Right renal pelvis (tissue), 4 donors: ENCODE measurements at regions not wholly inside any gene's neighbourhood (a gene's known extent, or its start where the extent isn't known, plus 50 kb on each side); places are given as distances from the start of the nearest gene placed in this dataset.

ENCODE experiments used
- DNase-seq, 4 donors: peaks; one replicate each; pipeline ENCODE4 v3.0.0-alpha.2; 2013; ENCODE audit warnings: low read depth in 4 of 4, low spot score in 3 of 4, missing footprints in 1 of 4

DNA sequence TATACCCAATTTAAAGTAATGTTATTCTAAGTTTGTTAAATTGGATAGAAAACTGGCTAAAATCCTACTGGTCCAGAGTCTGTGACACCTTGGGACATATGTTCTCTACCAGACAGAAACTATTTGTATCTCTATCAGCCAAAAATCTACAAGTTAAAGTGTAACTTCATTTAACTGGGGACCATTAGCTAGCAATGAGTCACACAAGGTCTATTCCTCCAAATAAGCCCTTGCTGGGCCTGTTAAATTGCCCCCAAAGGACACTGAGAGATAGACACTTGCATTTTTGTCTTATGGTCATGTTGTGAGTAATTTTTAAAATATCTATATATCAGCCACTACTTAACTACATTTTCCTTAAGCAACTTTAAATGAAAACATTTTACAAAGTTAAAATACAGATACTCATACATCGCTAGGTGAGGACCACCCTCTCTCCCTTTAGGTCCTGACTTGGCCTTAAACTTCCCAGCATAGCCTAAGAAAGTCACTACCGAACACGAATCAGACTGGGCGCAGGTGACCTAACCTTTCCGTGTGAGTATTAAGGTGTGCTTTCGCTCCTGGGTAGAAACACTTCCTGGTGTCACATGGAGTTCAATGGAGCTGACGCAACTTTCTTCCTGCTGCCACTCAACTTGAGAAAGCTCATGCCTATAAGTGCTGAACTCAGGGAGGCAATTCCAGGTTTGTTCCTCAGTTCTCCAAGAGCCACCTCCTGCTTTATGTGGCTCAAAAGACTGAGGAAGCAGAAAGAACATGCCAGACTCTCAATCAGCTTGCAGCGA is 249.1 kb downstream of the DIRAS2 start:
- peak in 1 of 4 donors; percentile 12 for DNase-seq

DNA sequence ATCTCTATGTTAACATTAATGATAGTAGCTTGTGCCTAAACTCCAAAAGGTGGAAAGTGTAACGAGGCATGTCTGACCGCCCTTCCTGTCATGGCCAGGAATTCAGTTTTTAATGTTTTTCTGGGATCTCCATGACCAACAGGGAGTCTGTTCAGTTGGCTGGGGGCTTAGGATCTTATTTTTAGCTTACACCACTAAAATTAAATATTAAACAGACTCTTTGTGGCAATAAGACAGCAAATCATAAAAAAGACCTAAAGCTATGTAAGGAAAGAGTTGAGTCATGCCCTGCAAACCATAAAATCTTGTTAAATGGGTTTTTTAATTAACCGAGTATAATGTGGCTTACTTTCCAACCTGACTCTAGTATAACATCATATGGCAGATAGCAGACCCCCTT is 247.8 kb downstream of the DIRAS2 start:
- no peak for DNase-seq

DNA sequence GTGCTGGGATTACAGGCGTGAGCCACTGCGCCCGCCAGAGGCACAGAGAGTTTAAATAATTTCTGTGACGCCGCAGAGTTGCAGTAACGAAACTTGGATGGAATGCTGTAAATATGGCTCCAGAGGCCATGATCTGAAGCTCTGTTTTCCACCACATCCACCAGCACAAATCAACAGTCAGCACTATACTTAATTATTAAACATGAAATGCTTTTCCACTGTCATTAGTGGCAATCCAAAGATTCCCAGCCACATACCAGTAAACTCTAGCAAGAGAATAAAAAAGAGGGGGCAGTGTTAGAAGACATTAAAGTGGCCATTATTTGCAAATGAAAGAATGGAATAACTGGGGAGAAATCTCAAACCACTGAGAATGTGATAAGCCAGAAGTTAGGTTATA is 242.5 kb downstream of the DIRAS2 start:
- no peak for DNase-seq

DNA sequence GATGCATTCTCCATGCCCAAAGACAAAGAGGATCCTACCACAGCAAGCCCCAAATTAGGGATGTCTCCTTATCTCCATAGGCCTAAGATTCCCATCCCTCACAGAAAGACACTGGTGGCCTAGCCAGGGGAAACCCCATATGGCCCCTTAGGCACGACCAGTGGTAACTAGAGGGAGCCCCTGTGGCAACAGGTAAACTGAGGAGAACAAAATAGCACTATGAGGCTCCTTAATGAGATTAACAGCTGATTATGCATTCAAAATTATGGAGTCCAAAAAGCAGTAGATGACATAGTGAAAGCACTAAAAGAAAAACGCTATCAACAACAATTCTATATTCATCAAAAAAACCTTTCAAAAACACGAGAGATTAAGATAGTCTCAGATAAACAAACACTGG is 234.0 kb downstream of the DIRAS2 start:
- no peak for DNase-seq

DNA sequence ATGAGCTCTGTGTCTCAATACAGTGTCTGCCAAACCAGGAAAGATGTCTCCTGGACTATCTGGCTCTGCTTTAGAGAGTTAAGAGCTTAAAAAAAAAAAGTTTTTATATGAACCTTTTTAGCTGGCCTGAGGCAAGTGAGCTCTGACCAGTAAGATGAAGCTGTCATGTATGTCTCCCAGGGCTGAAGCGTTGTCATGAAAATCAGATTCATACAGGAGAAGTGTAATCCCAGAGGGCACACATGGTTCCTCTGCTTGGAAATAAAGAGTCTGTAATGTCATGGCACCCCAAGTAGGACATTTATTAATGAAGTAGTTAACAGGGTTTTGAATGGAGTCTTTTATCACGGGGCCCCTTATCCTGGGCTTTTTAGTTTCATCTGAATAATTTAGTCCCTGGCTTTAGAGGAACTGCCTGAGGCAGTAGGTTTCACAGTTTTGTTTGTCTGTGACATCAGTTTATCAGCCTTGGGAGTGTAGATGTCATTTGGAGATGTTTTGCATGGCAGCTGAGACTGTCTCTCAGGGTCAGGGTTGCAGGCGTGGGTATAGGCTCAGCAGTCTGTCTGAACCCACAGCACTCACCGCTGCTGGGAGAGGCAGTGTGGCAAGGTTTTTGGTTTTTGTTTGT is 223.3 kb downstream of the DIRAS2 start:
- DNase-seq: no peak

DNA sequence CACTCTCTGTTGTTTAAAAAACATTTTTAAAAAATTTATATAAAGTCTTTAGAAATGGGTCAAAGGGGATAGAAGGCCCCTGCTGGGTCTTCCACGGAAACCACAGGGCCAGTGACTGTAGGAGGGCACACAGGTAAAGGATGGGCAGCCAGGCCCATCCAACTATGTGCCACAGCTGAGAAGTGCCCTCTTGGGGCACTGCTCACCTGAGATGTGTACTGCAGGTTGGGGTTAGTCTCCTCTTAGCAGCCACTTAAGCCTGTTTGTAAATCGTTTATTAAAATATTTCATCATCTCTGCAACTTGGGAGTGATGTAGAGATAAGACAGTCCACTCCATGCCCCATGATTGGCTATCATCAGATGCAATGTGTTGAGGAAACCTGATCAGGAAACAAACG is 222.4 kb downstream of the DIRAS2 start:
- no peak for DNase-seq

DNA sequence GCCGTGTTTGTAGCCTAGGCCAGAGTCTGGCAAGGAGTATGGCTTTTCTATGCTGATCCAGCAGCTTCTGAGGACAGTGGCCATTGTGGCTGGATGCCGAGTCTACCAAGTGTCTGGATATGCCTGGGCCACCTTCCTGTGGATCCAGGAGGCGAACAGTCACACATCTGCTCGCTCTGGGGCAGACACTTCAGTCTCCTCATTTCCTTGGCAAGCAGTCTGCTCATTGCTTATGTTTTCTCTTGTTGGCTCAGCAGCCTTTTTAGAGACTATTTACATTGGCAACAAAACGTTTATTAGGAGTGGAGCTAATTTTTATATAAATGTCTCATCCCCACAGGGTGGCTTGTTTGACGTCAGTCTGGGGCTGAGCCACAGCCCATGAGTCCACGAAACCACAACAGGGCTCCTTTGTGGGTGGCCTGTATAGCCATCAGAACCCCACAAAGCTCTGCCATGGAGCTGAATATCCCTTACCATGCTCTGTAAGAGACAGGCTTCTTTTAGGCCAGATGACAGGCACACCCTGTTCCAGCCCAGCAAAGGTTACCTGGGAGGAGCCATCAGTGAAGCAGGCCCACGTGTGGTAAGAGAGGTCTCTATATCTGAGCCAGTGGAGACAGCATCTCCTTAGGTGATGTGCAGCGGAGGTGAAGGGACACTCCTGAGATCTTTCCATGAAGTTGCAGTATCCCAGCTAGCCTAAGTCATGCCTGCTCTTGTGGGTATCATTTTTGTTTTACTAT is 221.7 kb downstream of the DIRAS2 start:
- DNase-seq: no peak

DNA sequence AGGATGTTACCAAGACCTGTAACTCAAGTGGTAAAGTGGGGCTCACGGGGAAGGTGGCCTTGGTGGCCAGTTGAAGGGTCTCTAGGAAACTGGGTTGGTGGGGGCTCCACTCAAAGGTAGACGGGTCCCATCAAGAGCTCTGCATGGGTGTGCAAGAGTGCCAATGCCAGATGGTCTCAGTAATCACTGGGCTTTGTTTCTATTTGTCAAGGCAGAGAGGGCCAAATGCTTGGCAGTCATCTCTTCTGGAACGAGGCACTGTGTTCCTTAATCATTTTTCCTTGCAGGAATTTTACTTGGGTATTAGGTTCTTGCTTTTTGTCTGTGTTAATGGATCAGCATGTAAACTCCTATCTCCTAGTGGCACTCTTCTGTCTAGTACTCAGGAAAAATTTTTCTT is 220.8 kb downstream of the DIRAS2 start:
- DNase-seq: no peak

DNA sequence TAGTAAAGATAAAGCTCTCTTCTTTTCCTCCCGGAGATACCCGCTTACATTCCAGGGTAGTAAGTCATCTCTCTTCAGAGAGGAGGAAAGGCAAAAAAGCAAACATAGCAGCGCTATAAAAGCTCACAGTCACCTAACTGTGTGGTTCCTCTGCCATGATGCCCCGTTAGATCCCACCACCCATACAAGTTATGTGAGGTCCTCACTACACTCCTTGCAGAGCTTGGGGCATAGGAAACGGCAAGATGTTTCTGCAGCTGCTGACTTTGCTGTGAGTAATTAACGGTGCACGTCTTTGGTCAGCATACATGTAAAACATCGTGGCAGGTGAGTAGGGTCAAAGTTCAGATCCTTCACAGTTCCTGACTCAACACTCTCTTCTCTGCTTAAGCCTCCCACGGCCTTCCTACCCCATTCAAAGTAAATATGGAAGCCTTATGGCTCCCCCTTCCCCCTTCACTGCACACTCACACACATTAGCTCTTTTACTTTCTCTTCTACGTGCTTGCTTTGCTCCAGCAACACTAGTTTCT is 218.9 kb downstream of the DIRAS2 start:
- no peak for DNase-seq

DNA sequence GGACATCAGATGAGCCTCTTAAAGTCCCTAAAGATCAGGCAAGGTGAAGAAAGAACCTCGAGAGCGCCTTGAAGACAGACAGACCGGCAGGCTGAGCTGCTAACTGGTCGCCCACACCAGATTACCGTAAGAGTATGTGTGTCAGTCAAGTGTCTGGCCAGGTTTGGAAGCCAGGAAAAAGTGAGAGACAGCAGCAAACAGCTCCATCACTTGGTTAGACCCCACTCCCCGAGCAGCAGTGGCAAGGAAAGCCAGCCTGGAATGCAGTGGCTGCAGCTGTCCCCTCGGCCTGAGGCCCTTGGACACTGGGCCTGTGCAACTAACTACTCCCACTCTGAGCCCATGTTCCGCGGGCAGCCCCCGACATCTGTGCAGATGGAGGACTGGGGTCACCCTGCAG is 214.1 kb downstream of the DIRAS2 start:
- no peak for DNase-seq

DNA sequence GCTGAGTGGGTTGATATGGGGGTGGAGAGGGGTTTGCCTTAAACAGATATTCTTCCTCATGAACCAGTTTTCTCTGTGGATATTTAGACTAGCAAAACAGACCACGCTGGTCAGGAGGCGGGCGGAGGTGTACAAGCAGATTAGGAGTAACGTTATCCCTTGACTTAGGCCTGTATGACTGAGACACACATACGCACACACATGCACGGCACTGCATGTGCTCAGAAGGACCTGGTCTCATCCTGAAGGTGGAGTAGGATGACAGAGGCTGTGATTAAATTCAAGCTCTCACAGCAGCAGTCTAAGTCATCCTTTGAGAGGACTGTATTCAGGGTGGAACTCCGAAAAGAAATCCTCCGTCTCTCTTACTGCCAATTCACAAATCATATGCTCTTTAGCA is 209.7 kb downstream of the DIRAS2 start:
- DNase-seq: peak in 1 of 4 donors; percentile 28

DNA sequence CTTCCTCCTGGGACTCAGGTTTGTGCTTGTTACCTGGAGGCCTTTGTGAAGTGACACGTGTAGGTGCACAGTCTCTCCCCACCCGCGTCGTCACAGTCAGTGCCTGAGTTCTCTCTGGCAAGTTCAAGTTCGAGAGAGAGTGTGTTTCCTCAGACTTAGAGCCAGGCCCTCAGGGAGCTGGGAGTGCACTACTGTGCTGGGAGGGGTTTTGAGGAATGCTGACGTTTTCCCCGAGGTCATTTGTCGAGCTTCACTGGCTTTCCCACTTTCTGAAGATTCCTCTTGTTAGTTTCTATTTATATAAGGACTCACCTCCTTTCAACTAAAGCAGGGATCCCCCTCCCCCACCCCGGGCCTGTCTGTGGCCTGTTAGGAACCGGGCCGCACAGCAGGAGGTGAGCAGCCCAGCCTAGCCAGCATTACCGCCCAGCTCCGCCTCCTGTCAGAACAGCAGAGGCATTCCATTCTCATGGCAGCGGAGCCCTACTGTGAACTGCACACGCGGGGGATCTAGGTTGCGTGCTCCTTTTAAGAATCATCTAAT is 209.2 kb downstream of the DIRAS2 start:
- DNase-seq: peak; percentile 45 to 75 (median 72)

DNA sequence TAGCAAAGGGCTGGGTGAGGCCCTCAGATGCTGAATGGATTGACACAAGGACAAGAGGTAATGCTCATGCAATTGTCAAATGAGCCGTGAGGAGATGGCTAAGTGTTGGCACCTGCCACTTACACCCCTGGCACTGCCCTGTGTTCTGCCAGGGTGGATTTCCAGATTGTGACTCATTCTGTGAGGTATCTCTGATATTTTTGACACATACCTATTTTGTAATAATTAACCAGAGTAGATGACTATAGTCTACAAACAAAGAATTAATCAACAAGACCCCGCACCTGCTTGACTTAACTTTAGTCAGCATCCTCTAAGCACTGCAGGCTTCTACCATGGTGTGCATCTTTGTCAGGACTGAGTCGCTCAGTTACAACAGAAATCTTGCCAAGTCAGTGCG is 200.8 kb downstream of the DIRAS2 start:
- no peak for DNase-seq

DNA sequence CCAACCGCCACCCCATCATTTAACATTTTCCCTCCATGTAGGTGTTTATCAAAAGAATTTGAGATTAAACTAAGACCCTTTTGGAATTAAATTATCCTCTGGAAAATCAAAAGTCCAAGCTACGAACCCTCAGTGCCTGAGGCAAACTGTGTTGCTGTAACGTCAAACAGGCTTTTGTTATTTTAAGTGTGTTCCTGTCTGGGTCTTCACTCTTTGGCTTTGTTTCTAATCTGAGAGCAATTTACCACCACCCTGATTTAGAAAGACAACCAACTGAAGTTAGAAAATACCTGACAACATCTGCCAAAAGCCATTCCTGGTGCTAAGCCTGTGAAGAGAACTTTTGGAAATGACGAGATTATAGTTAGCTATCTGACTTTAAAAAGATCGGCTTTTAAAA is 199.9 kb downstream of the DIRAS2 start:
- DNase-seq: no peak

DNA sequence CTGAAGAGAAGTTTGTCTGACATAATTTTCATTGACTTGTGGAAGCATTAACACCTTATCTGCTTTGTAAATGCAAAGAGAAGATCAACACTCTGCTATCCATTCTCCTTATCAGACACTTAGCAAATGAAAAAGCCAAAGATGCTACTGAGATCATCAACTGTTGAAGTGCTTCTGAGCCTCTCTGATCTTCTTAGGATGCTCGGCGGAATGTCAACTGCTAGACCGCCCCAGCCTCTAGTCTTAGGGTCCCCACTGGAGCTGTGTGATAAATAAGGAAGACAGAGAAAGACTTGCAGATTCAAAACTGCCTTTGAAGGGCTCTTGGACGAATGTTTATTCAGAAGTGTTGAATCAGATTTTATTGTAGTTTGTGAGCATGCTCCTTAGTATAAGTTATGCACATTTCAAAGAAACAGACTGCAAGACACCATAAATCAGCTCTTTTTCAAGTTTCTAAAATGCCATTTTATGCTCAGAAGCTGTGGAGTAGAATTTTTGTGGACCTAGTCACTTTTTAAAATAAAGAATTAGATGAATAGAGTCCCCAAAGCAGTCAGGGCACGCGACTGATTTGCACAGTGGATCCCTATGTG is 197.9 kb downstream of the DIRAS2 start:
- no peak for DNase-seq

DNA sequence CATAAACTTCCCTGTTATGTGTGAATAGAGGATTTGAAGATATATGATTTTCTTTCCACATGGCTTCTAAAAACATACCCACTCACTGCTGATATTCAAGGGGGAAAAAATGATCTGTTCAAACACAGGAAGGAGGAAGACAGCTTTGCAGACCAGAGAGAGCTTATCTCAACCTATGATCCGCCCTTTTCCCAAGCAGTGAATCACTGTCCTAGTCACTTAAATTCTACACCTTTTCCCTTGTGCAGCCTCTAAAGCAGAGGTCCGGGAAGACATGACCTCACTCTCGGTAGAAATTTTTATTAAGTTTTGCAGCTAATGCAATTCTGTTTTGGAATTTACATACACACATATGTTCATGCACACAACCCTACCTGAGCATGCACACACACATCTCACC is 197.2 kb downstream of the DIRAS2 start:
- DNase-seq: no peak

DNA sequence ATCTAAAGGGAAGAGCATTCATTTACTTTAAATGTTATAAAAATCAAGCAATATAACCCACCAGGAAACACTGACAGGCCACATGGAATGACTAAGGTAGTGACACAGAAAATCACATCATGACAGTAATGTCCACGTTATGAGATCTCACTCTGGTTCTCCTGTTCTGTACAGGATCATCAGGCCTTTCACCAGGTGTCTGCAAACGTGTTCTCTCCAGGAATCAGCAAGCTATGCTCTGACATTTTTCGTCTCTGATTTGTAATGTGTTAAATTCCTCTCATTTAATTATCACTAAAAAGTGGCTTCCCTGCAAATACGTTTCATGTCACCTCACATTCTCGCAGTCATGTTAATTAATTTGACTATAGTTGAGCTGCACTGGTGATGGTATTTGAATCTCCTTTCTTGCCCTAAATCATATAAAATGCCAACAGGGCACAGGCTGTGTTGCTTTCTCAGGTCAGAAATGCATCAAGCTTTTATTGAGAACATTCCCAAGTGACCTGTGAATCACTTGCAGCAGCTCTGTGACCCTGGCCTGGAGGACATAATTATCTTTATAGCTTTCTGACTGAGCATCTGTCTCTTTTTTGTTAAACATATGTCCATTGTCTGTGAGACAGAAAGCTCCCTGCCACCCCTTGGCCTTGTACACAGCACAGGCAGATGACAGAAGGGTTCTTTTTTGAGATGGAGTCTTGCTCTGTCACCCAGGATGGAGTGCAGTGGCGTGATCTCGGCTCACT is 196.2 kb downstream of the DIRAS2 start:
- DNase-seq: no peak

DNA sequence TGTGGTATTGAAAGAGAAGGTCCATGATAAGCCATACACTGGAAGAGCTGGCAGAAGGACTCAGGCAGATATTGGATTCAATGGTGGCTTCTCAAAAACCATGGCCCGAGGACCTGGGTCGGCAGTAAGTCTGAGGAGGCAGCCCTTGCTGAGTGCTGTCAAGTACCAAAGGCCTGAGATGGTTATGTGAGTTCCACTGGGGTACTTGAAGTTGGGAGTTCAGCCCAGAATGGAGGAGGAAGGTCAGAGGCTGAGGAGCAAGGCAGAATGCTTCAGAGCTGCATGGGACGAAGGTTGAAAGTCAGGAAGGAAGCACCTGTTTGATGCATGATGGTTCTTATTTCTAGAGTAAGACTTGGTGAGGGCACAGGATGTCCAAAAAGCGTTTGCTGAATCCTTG is 194.9 kb downstream of the DIRAS2 start:
- no peak for DNase-seq

DNA sequence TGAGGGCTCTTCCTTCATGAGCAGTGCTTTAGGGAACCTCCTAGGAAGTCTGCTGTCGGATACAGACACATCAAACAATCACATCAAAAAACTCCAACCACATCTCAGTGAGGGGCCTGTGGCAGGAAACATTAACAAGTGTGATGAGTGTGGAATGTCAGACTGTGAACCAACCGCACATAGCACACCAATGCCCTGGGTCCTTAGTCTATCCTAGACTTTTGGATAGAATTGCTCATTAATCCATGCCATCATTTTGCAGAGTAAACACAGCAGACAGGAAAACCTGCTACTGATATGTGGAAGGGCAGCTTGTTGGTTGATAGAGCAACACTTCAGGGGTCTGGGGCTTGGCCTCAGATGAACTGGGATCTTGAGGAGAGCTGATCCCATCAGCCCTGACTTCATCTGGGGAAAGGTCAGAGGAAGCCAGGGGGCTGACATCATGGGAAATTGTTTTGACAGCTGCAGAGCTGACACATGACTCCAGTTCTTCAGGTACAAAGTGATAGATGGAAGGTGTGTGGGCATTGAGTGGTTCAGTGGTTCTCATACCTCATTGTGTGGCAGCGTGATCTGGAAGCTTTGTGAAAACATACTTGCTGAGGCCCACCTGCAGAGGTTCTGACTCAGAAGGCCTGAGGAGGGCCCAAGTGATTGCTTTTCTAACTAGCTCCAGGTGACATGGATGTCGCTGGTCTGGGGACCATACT is 193.3 kb downstream of the DIRAS2 start:
- no peak for DNase-seq

DNA sequence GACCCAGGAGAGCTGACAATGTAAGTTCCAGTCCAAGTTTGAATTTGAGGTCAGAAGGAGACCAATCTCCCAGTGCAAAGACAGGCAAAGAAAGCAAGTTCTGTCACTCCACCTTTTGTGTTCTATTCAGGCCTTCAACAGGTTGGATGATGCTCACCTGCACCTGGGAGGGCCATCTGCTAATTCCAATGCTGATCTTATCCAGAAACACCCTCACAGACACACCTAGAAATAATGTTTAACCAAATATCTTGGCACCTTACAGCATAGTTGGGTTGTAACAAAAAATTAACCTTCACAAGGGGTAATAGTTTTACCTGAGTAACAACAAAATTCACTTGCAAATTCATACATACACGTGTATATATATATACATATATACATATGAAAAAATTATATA is 190.8 kb downstream of the DIRAS2 start:
- no peak for DNase-seq
